Kidney (tissue), 13 donors: ENCODE measurements at regions not wholly inside any gene's neighbourhood (a gene's known extent, or its start where the extent isn't known, plus 50 kb on each side); places are given as distances from the start of the nearest gene placed in this dataset.
A peak's percentile ranks its signal among the peaks of the same experiment; 100 is the strongest.

Experiments used
- DNase-seq, 5 donors: peaks; one replicate each; pipeline ENCODE4 v3.0.0-alpha.2; 2013 to 2020
- FAIRE-seq: peaks from 2 replicates; lab custom pipeline; 2012; peaks lifted over from hg19 to GRCh38; lab: Jason Lieb, UNC
- H3K27ac ChIP-seq, 2 donors: one replicate each; pipeline ENCODE4 v1.7.0; 2013; ENCODE audit warnings: low read depth in 2 of 2, low read length in 2 of 2, inconsistent platforms in 1 of 2
- H3K27me3 ChIP-seq: one replicate; pipeline ENCODE4 v1.7.1; 2013; ENCODE audit warnings: low read length, inconsistent platforms; ENCODE audit not compliant: control insufficient read depth, insufficient read depth
- H3K36me3 ChIP-seq, 3 donors: one replicate each; pipeline versions ENCODE4 v1.7.0 to v1.7.1; 2013; ENCODE audit warnings: low read length in 3 of 3, control low read depth in 1 of 3, inconsistent platforms in 1 of 3; ENCODE audit not compliant: insufficient read depth in 3 of 3, control insufficient read depth in 2 of 3
- H3K4me1 ChIP-seq, 3 donors: one replicate each; pipeline versions ENCODE4 v1.7.0 to v1.7.1; 2013; ENCODE audit warnings: low read length in 3 of 3, inconsistent platforms in 1 of 3, low read depth in 1 of 3; ENCODE audit not compliant: control insufficient read depth in 2 of 3, insufficient read depth in 2 of 3
- H3K4me3 ChIP-seq, 3 donors: one replicate each; pipeline versions ENCODE4 v1.7.0 to v1.8.1; 2013; ENCODE audit warnings: low read length in 3 of 3, control low read depth in 1 of 3, inconsistent platforms in 1 of 3
- H3K9ac ChIP-seq, 3 donors: one replicate each; pipeline versions ENCODE4 v1.7.0 to v1.7.1; 2013; ENCODE audit warnings: low read length in 3 of 3, control low read depth in 1 of 3, inconsistent platforms in 1 of 3
- H3K9me3 ChIP-seq, 3 donors: one replicate each; pipeline versions ENCODE4 v1.7.0 to v1.7.1; 2013; ENCODE audit warnings: low read length in 3 of 3, control low read depth in 1 of 3, inconsistent platforms in 1 of 3; ENCODE audit not compliant: control insufficient read depth in 2 of 3, insufficient read depth in 1 of 3
- CTCF ChIP-seq: IDR thresholded peaks from 3 replicates; pipeline ENCODE4 v1.5.1; 2012; ENCODE audit warnings: mild to moderate bottlenecking, moderate library complexity, borderline replicate concordance; ENCODE audit not compliant: insufficient read depth; ENCODE audit errors: extremely low read depth
- intact Hi-C: fragments of 100-400 bp; cut with DNase I; formaldehyde crosslinking; loops from one replicate; pipeline ENCODE4 v1.11.1; 2022
- donor health status: control.
- donor health status: control.
- donor health status: control.
- donor health status: control.
- donor health status: control.
- donor health status: DM: yes; HTN: yes; CAD: no.
- donor health status: Normal renal cell carcinoma (clear cell type).

GRCh38 chrX:86887341-86887740, 630.3 kb upstream of the KLHL4 start:
- DNase-seq (peak in 2 of 5 donors; percentile 27 to 46), FAIRE-seq (no peak)
- no peak for TF ChIP-seq CTCF
- H3K36me3 ChIP-seq = no peaks in the 10 kb centered on the region
- H3K4me1 ChIP-seq = no peaks in the 10 kb centered on the region
- intact Hi-C loops = no loop called here
- no peaks in the 10 kb centered on the region for H3K9me3 ChIP-seq
- no peak overlapping the region for H3K4me3 ChIP-seq
- no peak overlapping the region for H3K27ac ChIP-seq
- no peaks in the 10 kb centered on the region for H3K27me3 ChIP-seq
- no peak overlapping the region for H3K9ac ChIP-seq

GRCh38 chrX:86910027-86910426, 607.6 kb upstream of the KLHL4 start:
- intact Hi-C loops = no loop called here
- Histone ChIP-seq H3K4me3 (no peak overlapping the region), H3K4me1 (no peaks in the 10 kb centered on the region), H3K27me3 (no peaks in the 10 kb centered on the region), H3K9me3 (no peaks in the 10 kb centered on the region), H3K9ac (no peak overlapping the region), H3K36me3 (no peaks in the 10 kb centered on the region), H3K27ac (no peak overlapping the region)
- DNase-seq (peak in 1 of 5 donors; percentile 48), FAIRE-seq (no peak)
- no peak for TF ChIP-seq CTCF

GRCh38 chrX:86910602-86911311, 606.8 kb upstream of the KLHL4 start:
- DNase-seq = no peak

More at GRCh38 chrX:86910602-86911311, 606.8 kb upstream of the KLHL4 start:
- no peak for FAIRE-seq
- Histone ChIP-seq H3K4me1 (no peaks in the 10 kb centered on the region), H3K36me3 (no peaks in the 10 kb centered on the region), H3K9ac (no peak overlapping the region), H3K4me3 (no peak overlapping the region), H3K27me3 (no peaks in the 10 kb centered on the region), H3K9me3 (no peaks in the 10 kb centered on the region), H3K27ac (no peak overlapping the region)
- intact Hi-C loops = no loop called here
- TF ChIP-seq CTCF = no peak
